Brain microvascular endothelial cell (primary cell): ENCODE measurements at regions not wholly inside any gene's neighbourhood (a gene's known extent, or its start where the extent isn't known, plus 50 kb on each side); places are given as distances from the start of the nearest gene placed in this dataset.

ENCODE experiments used
- DNase-seq: peaks from one replicate; pipeline ENCODE4 v3.0.0-alpha.2; 2020
- H3K27ac ChIP-seq: fragments of 250-450 bp; sonication (Bioruptor Pico); 2 replicates; pipeline ENCODE4 v1.5.1; 2020; ENCODE audit warnings: mild to moderate bottlenecking, moderate library complexity
- H3K27me3 ChIP-seq: fragments of 250-450 bp; sonication (Bioruptor Pico); replicated peaks from 2 replicates; pipeline ENCODE4 v1.5.1; 2020; ENCODE audit warnings: mild to moderate bottlenecking
- H3K36me3 ChIP-seq: fragments of 250-450 bp; sonication (Bioruptor Pico); replicated peaks from 2 replicates; pipeline ENCODE4 v1.5.1; 2020; ENCODE audit warnings: mild to moderate bottlenecking
- H3K4me3 ChIP-seq: 2 replicates; pipeline ENCODE4 v1.5.1; 2011; ENCODE audit warnings: low read depth, mild to moderate bottlenecking, control low read depth, low read length, moderate library complexity
- in situ Hi-C: cut with HindIII; loops from 2 replicates; pipeline ENCODE4 v1.10.0; 2017; ENCODE audit warnings: low sequenced_read_pairs, low pct_ligation_motif_present
- TF ChIP-seq, protein P1 (sequence below): IDR thresholded peaks from 2 replicates; pipeline ENCODE4 v1.5.1; 2011; ENCODE audit warnings: low read depth, mild to moderate bottlenecking, moderate library complexity, low read length, control low read depth, inconsistent platforms; ENCODE audit errors: missing control alignments

DNA sequence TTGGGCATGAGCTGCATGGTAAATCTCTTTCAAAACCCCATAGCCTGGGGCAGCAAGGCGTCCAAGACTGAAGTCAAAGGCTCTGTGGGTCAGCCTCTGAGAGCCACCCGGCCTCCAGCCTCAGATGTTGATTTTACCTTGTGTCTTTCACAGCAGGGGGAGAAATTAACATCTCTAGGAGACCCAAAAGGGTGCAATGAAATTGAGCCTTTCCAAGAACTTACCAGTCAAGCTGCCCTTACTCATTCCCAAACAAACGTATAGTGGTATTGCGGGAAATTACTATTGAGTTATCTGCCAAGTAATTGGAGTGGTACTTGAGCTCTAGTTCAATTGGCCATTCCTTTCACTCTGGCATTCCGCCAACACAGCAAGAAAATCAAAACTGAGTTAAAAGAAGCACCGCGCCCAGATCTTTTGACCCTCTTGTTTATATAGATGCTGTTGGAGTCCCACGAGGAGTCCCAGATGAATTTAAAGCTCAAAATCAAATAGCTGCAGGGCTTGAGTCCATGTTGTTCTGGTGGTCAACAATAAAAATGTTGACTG is 380.7 kb upstream of the SYT1 start:
- DNase-seq: no peak
- TF ChIP-seq, protein P1, sequence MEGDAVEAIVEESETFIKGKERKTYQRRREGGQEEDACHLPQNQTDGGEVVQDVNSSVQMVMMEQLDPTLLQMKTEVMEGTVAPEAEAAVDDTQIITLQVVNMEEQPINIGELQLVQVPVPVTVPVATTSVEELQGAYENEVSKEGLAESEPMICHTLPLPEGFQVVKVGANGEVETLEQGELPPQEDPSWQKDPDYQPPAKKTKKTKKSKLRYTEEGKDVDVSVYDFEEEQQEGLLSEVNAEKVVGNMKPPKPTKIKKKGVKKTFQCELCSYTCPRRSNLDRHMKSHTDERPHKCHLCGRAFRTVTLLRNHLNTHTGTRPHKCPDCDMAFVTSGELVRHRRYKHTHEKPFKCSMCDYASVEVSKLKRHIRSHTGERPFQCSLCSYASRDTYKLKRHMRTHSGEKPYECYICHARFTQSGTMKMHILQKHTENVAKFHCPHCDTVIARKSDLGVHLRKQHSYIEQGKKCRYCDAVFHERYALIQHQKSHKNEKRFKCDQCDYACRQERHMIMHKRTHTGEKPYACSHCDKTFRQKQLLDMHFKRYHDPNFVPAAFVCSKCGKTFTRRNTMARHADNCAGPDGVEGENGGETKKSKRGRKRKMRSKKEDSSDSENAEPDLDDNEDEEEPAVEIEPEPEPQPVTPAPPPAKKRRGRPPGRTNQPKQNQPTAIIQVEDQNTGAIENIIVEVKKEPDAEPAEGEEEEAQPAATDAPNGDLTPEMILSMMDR: no peak
- no peak overlapping the region for H3K27ac ChIP-seq
- no peaks in the 10 kb centered on the region for H3K36me3 ChIP-seq
- no peaks in the 10 kb centered on the region for H3K27me3 ChIP-seq
- H3K4me3 ChIP-seq: no peak overlapping the region
- in situ Hi-C loops: no loop called here

DNA sequence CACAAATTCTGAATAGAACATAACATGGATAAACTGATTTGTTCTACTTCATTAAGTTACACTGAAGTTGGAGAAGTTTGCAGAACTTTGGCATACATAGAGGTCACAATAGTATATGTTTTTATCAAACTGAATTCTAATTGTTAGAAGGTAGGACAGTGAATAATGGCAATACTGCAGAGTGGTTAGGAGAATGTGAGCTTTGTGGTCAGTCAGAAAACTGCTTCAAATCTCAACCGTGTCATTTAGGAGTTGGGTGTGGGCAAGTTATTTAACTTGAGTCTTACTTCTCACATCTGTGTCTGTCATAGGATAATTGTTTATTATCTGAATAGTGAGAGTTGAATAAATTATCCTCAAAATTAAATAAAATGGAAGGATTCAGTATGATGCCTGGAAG is 374.6 kb upstream of the SYT1 start:
- in situ Hi-C loops: no loop called here
- Histone ChIP-seq H3K36me3 (no peaks in the 10 kb centered on the region), H3K4me3 (no peak overlapping the region), H3K27me3 (no peaks in the 10 kb centered on the region), H3K27ac (no peak overlapping the region)
- TF ChIP-seq, protein P1: no peak
- DNase-seq: no peak

DNA sequence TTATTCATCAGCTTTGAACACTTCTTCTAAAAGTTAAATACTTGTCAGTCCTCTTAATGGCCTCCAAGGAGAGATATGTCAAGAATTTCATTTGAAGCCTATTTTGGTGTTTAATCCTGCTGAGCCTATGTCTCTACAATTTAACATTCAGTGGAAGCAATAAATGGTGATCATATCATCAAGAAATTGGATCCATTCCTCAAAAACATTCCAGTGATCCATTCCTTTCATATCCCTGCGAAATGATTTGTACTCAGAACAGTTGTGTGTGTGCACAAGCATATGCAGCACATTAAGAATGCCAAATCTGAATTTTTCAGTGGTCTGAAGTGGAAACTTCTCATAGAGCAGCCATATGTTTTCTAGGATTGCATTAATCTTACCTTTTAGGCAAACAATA is 373.7 kb upstream of the SYT1 start:
- H3K27ac ChIP-seq: no peak overlapping the region
- H3K27me3 ChIP-seq: no peaks in the 10 kb centered on the region
- H3K36me3 ChIP-seq: no peaks in the 10 kb centered on the region
- in situ Hi-C loops: no loop called here
- TF ChIP-seq, protein P1: no peak
- DNase-seq: no peak
- H3K4me3 ChIP-seq: no peak overlapping the region

GRCh38 chr12:78494911-78495310 is 369.7 kb upstream of the SYT1 start:
- Histone ChIP-seq H3K27me3 (no peaks in the 10 kb centered on the region), H3K27ac (no peak overlapping the region), H3K36me3 (no peaks in the 10 kb centered on the region), H3K4me3 (no peak overlapping the region)
- DNase-seq: peak; percentile 14
- in situ Hi-C loops: no loop called here
- TF ChIP-seq, protein P1: no peak

DNA sequence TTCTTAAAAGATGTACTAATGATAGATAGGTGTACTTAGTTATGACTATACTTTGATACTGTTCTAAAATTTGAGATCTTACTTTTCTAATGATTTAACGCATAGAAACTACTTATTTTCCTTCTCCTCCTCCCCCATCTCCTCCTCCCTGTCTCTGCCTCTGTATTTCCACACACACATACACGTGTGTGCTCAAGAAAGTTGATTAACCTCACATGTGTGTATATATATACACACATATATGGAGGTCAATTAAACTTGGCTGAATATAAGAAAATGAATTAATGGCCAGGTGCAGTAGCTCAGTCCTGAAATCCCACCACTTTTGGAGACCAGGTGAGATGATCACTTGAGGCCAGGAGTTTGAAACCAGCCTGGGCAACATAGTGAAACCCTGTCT is 362.7 kb upstream of the SYT1 start:
- no peaks in the 10 kb centered on the region for H3K27me3 ChIP-seq
- no peaks in the 10 kb centered on the region for H3K36me3 ChIP-seq
- H3K27ac ChIP-seq: no peak overlapping the region
- in situ Hi-C loops: no loop called here
- no peak overlapping the region for H3K4me3 ChIP-seq
- no peak for DNase-seq
- TF ChIP-seq, protein P1: no peak

DNA sequence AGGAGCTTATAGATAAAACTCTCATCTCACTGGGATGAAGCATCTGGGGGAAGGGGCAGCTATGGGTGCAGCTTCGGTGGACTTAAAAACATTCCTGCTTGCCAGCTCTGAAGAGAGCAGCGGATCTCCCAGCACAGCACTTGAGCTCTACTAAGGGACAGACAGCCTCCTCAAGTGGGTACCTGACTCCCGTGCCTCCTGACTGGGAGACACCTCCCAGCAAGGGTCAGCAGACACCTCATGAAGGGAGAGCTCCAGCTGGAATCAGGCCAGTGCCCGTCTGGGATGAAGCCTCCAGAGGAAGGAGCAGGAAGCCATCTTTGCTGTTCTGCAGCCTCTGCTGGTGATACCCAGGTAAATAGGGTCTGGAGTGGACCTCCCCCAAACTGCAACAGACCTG is 345.2 kb upstream of the SYT1 start:
- H3K27ac ChIP-seq: no peak overlapping the region
- no peak for DNase-seq
- no peaks in the 10 kb centered on the region for H3K27me3 ChIP-seq
- no peak overlapping the region for H3K4me3 ChIP-seq
- in situ Hi-C loops: no loop called here
- no peaks in the 10 kb centered on the region for H3K36me3 ChIP-seq
- TF ChIP-seq, protein P1: no peak
